ENCODE measurements at regions not wholly inside any gene's neighbourhood (a gene's known extent, or its start where the extent isn't known, plus 50 kb on each side); places are given as distances from the start of the nearest gene placed in this dataset.

DNA sequence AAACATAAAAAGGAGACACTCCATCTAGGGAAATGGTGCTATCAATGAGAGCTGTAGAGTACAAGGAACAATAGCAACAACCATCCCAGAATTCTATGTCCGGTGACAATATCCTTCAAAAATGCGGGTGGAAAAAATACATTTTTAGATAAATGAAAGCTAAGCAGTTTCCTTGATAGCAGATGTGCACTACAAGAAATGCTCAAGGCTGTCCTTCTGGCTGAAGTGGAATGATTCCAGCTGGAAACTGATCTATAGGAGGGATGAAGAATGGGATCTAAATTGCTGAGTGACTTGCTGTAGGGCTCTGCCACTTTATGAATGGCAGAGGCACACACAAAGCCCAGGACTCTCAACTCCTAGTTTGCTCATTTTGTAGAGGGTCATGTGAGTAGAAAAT is 763.1 kb downstream of the C6orf118 start:
- no peak for DNase-seq

- DNase-seq, result no peak
These were observed 775.2 kb downstream of the C6orf118 start for GRCh38 chr6:164534070-164534766.

- no peak for DNase-seq
These were observed 776.4 kb downstream of the C6orf118 start for GRCh38 chr6:164533045-164533362.

- DNase-seq, result no peak
These were observed 777.0 kb downstream of the C6orf118 start for GRCh38 chr6:164532198-164533044.

DNA sequence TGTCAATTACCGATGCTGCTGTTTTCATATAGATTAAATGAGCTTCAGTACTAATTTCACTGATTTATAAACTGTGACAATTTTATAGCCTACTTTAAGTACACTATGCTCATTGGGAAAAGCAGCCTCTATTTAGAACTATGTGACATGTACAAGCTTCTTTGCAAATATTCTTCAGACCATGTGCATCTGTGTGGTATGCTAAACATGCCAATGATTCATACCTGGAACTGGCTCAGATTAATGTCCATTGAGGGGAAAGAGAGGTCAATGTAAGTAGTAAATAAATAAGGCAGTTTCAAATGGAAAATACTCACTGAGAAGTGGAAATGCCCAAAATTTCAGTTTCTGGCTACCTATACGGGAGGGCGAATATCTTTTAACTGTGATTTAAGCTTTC is 777.7 kb downstream of the C6orf118 start:
- no peak for DNase-seq

GRCh38 chr6:164528539-164528938 is 780.9 kb downstream of the C6orf118 start:
- DNase-seq, result no peak

- DNase-seq, result no peak
These were observed 786.2 kb downstream of the C6orf118 start for GRCh38 chr6:164523087-164523654.

- DNase-seq, result no peak
These were observed 788.5 kb downstream of the C6orf118 start for GRCh38 chr6:164520916-164521315.

DNA sequence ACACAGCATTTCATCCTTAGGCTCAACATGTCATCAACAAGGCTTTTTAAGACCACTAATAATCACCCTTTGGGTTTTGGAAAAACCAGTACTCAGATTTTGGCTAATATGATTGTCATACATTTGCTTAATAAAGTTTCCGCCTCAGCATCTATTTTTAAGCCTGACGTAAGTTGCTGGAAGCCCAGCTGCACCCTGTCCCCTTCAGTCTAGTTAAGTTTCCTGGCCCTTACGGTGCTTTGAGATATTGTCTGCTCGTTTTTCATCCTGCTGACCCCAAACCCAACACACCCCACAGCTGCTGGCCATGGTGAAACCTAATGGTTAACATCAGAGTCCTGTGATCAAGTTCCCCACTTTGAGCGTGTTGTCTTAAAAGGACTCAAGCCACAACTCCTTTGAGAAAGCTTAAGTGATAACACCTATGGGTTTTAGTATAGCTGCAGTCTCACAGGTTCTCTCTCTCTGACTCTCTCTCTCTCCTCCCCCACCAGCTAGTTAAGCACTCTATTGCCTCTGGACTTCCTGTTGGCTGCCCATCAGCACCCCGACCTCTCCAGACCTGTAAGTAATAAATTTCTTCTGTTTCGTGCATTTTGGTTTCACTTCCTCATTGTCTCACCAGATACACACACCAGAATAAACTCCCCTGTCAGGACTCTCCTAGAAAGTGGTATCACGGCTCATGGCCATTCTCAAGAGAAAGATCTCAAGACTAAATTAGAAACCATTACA is 802.0 kb downstream of the C6orf118 start:
- DNase-seq, result no peak

DNA sequence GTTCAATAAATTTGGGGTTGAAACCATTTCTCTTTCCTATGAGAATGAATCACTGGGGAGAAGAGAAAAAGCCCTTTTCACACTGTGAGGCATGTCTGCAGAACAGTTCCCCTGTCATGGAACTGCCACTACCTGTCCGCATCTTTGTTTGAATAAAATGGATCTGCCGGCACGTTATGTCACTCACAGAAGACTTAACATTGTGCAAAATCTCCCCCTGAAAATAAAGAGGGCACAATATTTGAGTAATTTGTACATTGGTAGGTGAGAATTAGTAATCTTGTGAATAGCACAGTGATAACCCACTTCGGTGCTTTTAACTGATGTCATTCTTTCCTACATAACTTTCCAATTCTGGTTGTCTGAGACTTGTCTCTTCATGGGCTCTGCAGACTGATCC is 804.0 kb downstream of the C6orf118 start:
- no peak for DNase-seq

GRCh38 chr6:164502833-164503232 is 806.6 kb downstream of the C6orf118 start:
- no peak for DNase-seq

GRCh38 chr6:164495882-164496495 is 813.4 kb downstream of the C6orf118 start:
- no peak for DNase-seq

DNA sequence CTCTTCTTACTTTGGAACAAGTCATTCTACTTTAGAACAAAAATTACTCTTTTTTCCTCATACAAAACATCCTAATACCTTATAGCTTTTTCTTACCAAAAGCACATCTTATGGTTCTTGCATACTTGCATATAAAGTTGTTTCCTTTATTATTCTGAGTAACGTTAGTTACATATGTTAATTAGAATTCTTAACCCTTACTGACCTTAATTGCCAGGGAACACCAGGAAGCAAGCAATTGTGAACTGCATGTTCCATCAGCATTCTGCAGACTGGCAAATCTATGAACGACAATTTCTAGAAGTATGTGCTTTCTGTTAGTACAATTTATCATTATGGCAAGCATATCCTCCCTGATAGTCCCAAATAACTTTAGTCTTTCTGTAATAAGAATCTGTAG is 831.0 kb downstream of the C6orf118 start:
- no peak for DNase-seq

- DNase-seq, result no peak
These were observed 831.6 kb downstream of the C6orf118 start for GRCh38 chr6:164477790-164478189.

GRCh38 chr6:164477101-164477500 is 832.3 kb downstream of the C6orf118 start:
- DNase-seq, result no peak

- DNase-seq, result no peak
These were observed 840.0 kb downstream of the C6orf118 start for GRCh38 chr6:164469276-164469949.

GRCh38 chr6:164455835-164456234 is 853.6 kb downstream of the C6orf118 start:
- no peak for DNase-seq

GRCh38 chr6:164453835-164454234 is 855.6 kb downstream of the C6orf118 start:
- DNase-seq, result no peak

GRCh38 chr6:164442572-164442971 is 866.8 kb downstream of the C6orf118 start:
- no peak for DNase-seq

- DNase-seq, result no peak
These were observed 870.1 kb downstream of the C6orf118 start for GRCh38 chr6:164439331-164439730.

GRCh38 chr6:164436976-164437375 is 872.4 kb downstream of the C6orf118 start:
- no peak for DNase-seq

GRCh38 chr6:164427728-164428402 is 881.5 kb downstream of the C6orf118 start:
- DNase-seq, result no peak
